GM18868 (cell line): ENCODE measurements at regions not wholly inside any gene's neighbourhood (a gene's known extent, or its start where the extent isn't known, plus 50 kb on each side); places are given as distances from the start of the nearest gene placed in this dataset.
"Not testable (repeated sequence)": the region's sequence is repeated elsewhere in the genome, so short reads cannot be mapped to it uniquely, and the experiment has no call there.

Experiments
- ATAC-seq: cut with Tn5 transposase; IDR thresholded peaks from one replicate; pipeline ENCODE4 v1.9.1; 2021; ENCODE audit warnings: mild to moderate bottlenecking, moderate library complexity; ENCODE audit not compliant: unreplicated experiment

GRCh38 chr2:223283771-223284170, 231.8 kb downstream of the KCNE4 start:
- no peak for ATAC-seq

- ATAC-seq: no peak
Measured at GRCh38 chr2:223285370-223286265, 233.6 kb downstream of the KCNE4 start.

- ATAC-seq: no peak
Measured at GRCh38 chr2:223294756-223295155, 242.8 kb downstream of the KCNE4 start.

GRCh38 chr2:223297788-223298187, 245.8 kb downstream of the KCNE4 start:
- ATAC-seq: no peak

GRCh38 chr2:223298329-223298728, 246.3 kb downstream of the KCNE4 start:
- ATAC-seq: not testable (repeated sequence)

- no peak for ATAC-seq
Measured at GRCh38 chr2:223300326-223300725, 248.3 kb downstream of the KCNE4 start.

GRCh38 chr2:223306371-223306770, 254.4 kb downstream of the KCNE4 start:
- ATAC-seq: peak; percentile 92

GRCh38 chr2:223311889-223312680, 260.1 kb downstream of the KCNE4 start:
- ATAC-seq: no peak

GRCh38 chr2:223313101-223313500, 261.1 kb downstream of the KCNE4 start:
- ATAC-seq: no peak

- no peak for ATAC-seq
Measured at GRCh38 chr2:223314811-223315210, 262.8 kb downstream of the KCNE4 start.

GRCh38 chr2:223315813-223316212, 263.8 kb downstream of the KCNE4 start:
- ATAC-seq: no peak

GRCh38 chr2:223316342-223316741, 264.4 kb downstream of the KCNE4 start:
- no peak for ATAC-seq

GRCh38 chr2:223319601-223320000, 267.6 kb downstream of the KCNE4 start:
- ATAC-seq: no peak

- no peak for ATAC-seq
Measured at GRCh38 chr2:223324402-223324801, 272.4 kb downstream of the KCNE4 start.

GRCh38 chr2:223328578-223328977, 273.6 kb downstream of the SCG2 start:
- ATAC-seq: no peak

- ATAC-seq: not testable (repeated sequence)
Measured at GRCh38 chr2:223330747-223331146, 271.4 kb downstream of the SCG2 start.

GRCh38 chr2:223338016-223338415, 264.1 kb downstream of the SCG2 start:
- no peak for ATAC-seq

GRCh38 chr2:223357076-223357475, 245.1 kb downstream of the SCG2 start:
- ATAC-seq: no peak

- no peak for ATAC-seq
Measured at GRCh38 chr2:223363085-223363484, 239.1 kb downstream of the SCG2 start.

- no peak for ATAC-seq
Measured at GRCh38 chr2:223365158-223365679, 236.9 kb downstream of the SCG2 start.

- no peak for ATAC-seq
Measured at GRCh38 chr2:223366566-223366965, 235.6 kb downstream of the SCG2 start.

GRCh38 chr2:223368481-223368880, 233.7 kb downstream of the SCG2 start:
- no peak for ATAC-seq
